ENCODE measurements at regions not wholly inside any gene's neighbourhood (a gene's known extent, or its start where the extent isn't known, plus 50 kb on each side); places are given as distances from the start of the nearest gene placed in this dataset.

DNA sequence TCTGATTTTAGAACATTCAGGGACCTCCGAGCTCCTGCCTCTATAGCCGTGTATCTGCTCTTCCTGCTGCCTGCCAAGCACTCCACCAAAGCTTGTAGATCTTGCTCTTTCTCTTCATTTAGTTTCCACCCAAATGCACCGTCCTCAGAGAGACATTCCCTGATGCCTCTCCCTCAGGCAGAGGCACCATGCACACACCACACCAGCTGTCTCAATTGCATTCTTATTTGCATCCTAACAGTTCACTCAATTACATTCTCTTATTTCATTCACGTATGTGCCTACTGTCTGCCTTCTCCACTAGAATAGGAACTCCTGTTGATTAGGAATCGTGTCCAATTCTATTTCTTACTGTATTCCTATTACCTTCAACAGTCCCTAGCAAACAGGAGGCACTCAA, 845.4 kb upstream of the TMEM132C start:
- WGBS (ENCODE audit: insufficient coverage): 86% methylated on average over 5 of the region's 5 CpGs
- Histone ChIP-seq H3K27ac (ENCODE audit: low read length) (no peak overlapping the region), H3K4me3 (ENCODE audit: low read length) (no peak overlapping the region), H3K9me3 (ENCODE audit: control insufficient read depth, insufficient read depth, low read length) (peaks cover 15% of the 10 kb centered on the region), H3K4me1 (ENCODE audit: control insufficient read depth, insufficient read depth, low read length) (no peaks in the 10 kb centered on the region), H3K36me3 (ENCODE audit: control insufficient read depth, insufficient read depth, low read length) (no peaks in the 10 kb centered on the region), H3K27me3 (ENCODE audit: control insufficient read depth, insufficient read depth, low read length) (no peaks in the 10 kb centered on the region)
- intact Hi-C loops (cut with micrococcal nuclease): no loop called here
- Mint-ChIP-seq H3K36me3 (no peaks in the 10 kb centered on the region), H3K9me3 (peaks cover 5 to 12% of the 10 kb centered on the region in 2 donors), H3K4me1 (no peaks in the 10 kb centered on the region), H3K4me3 (no peak overlapping the region), H3K27ac (no peak overlapping the region), H3K27me3 (ENCODE audit: low read depth in 2 of 2) (no peaks in the 10 kb centered on the region)
- TF ChIP-seq, protein P1, sequence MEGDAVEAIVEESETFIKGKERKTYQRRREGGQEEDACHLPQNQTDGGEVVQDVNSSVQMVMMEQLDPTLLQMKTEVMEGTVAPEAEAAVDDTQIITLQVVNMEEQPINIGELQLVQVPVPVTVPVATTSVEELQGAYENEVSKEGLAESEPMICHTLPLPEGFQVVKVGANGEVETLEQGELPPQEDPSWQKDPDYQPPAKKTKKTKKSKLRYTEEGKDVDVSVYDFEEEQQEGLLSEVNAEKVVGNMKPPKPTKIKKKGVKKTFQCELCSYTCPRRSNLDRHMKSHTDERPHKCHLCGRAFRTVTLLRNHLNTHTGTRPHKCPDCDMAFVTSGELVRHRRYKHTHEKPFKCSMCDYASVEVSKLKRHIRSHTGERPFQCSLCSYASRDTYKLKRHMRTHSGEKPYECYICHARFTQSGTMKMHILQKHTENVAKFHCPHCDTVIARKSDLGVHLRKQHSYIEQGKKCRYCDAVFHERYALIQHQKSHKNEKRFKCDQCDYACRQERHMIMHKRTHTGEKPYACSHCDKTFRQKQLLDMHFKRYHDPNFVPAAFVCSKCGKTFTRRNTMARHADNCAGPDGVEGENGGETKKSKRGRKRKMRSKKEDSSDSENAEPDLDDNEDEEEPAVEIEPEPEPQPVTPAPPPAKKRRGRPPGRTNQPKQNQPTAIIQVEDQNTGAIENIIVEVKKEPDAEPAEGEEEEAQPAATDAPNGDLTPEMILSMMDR (IDR thresholded peaks at IDR 0.05): no peak
- DNase-seq (no peak), ATAC-seq (no peak)

DNA sequence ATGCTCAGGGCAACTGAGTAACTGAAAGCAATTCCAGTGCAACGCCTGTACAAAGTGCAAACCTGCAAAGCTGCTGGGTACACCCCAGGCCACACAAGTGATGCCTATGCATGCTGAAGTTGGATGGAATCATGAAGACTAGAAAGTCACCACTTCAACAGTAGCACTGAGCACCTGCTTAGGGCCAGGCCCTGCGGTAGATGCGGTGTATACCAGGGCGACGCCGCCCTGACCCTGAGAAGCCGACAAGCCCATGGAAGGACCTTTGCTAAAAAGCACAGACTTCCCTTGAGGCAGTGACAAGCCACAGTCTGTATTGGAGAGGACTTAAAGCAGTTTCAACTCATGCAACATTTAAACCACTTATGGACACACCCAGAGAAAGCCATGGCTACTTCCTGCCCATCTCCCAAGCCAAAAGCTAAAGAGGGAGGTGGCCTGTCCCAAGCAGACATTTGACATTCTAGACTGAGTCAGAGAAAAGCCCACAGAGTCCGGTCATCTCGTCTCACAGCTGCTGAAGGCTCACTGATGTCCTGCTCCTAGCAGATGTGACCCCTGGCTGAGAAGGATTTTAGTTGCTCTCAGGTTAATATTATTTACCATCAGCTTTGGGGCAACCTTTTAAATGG, 843.9 kb upstream of the TMEM132C start:
- TF ChIP-seq, protein P1 (IDR thresholded peaks at IDR 0.05): no peak
- Histone ChIP-seq H3K4me3 (ENCODE audit: low read length) (no peak overlapping the region), H3K4me1 (ENCODE audit: control insufficient read depth, insufficient read depth, low read length) (no peaks in the 10 kb centered on the region), H3K36me3 (ENCODE audit: control insufficient read depth, insufficient read depth, low read length) (no peaks in the 10 kb centered on the region), H3K27ac (ENCODE audit: low read length) (no peak overlapping the region), H3K9me3 (ENCODE audit: control insufficient read depth, insufficient read depth, low read length) (peaks cover 11% of the 10 kb centered on the region), H3K27me3 (ENCODE audit: control insufficient read depth, insufficient read depth, low read length) (no peaks in the 10 kb centered on the region)
- 93% methylated on average over 9 of the region's 9 CpGs for WGBS (ENCODE audit: insufficient coverage)
- H3K27ac Mint-ChIP-seq: no peak overlapping the region
- no peaks in the 10 kb centered on the region for H3K27me3 Mint-ChIP-seq (ENCODE audit: low read depth in 2 of 2)
- no peaks in the 10 kb centered on the region for H3K36me3 Mint-ChIP-seq
- ATAC-seq (no peak), DNase-seq (no peak)
- H3K9me3 Mint-ChIP-seq: peaks cover 5 to 10% of the 10 kb centered on the region in 2 donors
- H3K4me1 Mint-ChIP-seq: no peaks in the 10 kb centered on the region
- no peak overlapping the region for H3K4me3 Mint-ChIP-seq
- intact Hi-C loops (cut with micrococcal nuclease): no loop called here

DNA sequence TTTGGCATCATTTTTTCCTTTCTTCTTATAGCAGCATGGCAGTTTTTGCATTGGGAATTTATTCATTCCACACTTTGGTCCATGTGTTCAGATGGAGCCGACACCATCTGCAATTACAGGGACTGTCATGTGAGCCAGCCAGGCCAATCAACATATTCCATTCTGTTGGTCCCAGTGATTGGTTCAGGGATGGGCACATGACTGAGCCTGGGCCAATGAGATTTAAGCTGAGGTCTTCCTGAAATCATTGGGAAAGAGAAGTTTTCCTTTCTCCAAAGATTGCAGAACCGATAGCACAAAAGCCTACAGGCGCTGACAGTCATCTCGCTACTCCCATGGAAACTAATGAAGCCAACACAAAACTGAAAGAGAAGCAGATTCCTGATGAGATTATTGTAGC, 841.5 kb upstream of the TMEM132C start:
- WGBS (ENCODE audit: insufficient coverage): 93% methylated on average over 4 of the region's 4 CpGs
- Histone ChIP-seq H3K27ac (ENCODE audit: low read length) (no peak overlapping the region), H3K27me3 (ENCODE audit: control insufficient read depth, insufficient read depth, low read length) (no peaks in the 10 kb centered on the region), H3K4me3 (ENCODE audit: low read length) (no peak overlapping the region), H3K4me1 (ENCODE audit: control insufficient read depth, insufficient read depth, low read length) (no peaks in the 10 kb centered on the region), H3K9me3 (ENCODE audit: control insufficient read depth, insufficient read depth, low read length) (peaks cover 3% of the 10 kb centered on the region), H3K36me3 (ENCODE audit: control insufficient read depth, insufficient read depth, low read length) (no peaks in the 10 kb centered on the region)
- Mint-ChIP-seq H3K27me3 (ENCODE audit: low read depth in 2 of 2) (no peaks in the 10 kb centered on the region), H3K4me1 (no peaks in the 10 kb centered on the region), H3K36me3 (no peaks in the 10 kb centered on the region), H3K9me3 (peaks cover 5 to 8% of the 10 kb centered on the region in 2 donors), H3K27ac (no peak overlapping the region), H3K4me3 (no peak overlapping the region)
- ATAC-seq: no peak
- no peak for DNase-seq
- TF ChIP-seq, protein P1 (IDR thresholded peaks at IDR 0.05): no peak
- intact Hi-C loops (cut with micrococcal nuclease): no loop called here

DNA sequence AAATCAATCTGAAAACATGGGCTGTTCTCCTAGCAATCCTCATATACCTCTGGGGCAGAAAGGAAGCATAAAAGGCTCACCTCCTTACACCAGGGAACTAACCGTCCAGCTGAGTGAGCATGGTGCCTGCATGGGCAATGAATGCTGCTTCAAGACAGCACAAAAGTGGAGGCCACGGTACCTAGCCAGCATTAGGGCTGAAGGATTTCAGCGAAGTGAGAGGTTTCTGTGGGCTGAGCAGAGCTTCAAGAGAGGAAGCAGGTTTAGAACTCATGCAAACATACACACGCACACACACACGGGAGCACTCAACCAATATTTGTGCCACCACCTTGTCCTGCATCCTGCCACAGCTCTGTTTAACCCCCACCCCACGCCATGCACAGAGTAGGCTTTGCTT, 838.5 kb upstream of the TMEM132C start:
- 36% methylated on average over 6 of the region's 6 CpGs for WGBS (ENCODE audit: insufficient coverage)
- DNase-seq (no peak), ATAC-seq (no peak)
- no peaks in the 10 kb centered on the region for H3K36me3 Mint-ChIP-seq
- Histone ChIP-seq H3K4me1 (ENCODE audit: control insufficient read depth, insufficient read depth, low read length) (no peaks in the 10 kb centered on the region), H3K9me3 (ENCODE audit: control insufficient read depth, insufficient read depth, low read length) (peaks cover 3% of the 10 kb centered on the region), H3K27ac (ENCODE audit: low read length) (no peak overlapping the region), H3K4me3 (ENCODE audit: low read length) (no peak overlapping the region), H3K27me3 (ENCODE audit: control insufficient read depth, insufficient read depth, low read length) (no peaks in the 10 kb centered on the region), H3K36me3 (ENCODE audit: control insufficient read depth, insufficient read depth, low read length) (no peaks in the 10 kb centered on the region)
- intact Hi-C loops (cut with micrococcal nuclease): no loop called here
- H3K9me3 Mint-ChIP-seq: peaks cover 2 to 4% of the 10 kb centered on the region in 2 donors
- TF ChIP-seq, protein P1 (IDR thresholded peaks at IDR 0.05): no peak
- H3K4me3 Mint-ChIP-seq: no peak overlapping the region
- H3K27ac Mint-ChIP-seq: no peak overlapping the region
- no peaks in the 10 kb centered on the region for H3K27me3 Mint-ChIP-seq (ENCODE audit: low read depth in 2 of 2)
- H3K4me1 Mint-ChIP-seq: no peaks in the 10 kb centered on the region

Data from natural killer cell (primary cell).